GM12878 (cell line): ENCODE measurements at regions not wholly inside any gene's neighbourhood (a gene's known extent, or its start where the extent isn't known, plus 50 kb on each side); places are given as distances from the start of the nearest gene placed in this dataset.

ENCODE experiments used
- ATAC-seq: fragments of 200-7000 bp; cut with Tn5 transposase; 3 replicates; pipeline ENCODE4 v1.9.1; 2020; ENCODE audit warnings: mild to moderate bottlenecking, moderate library complexity
- BruUV-seq: library from RNA; stranded (reverse); fragments of 400-500 nt; replicated peaks from 2 replicates; lab custom pipeline; 2021; lab: Mats Ljungman, UMichigan
- CTCF ChIA-PET: fragments of 300-600 bp; sonication (Branson Sonifier 250); formaldehyde crosslinking; extraction: SDS; loops from one replicate; lab custom pipeline; 2021; ENCODE audit warnings: inconsistent platforms; lab: Yijun Ruan, JAX
- POLR2A ChIA-PET: fragments of 350-600 bp; formaldehyde crosslinking; extraction: SDS; loops from one replicate; lab custom pipeline; 2021; ENCODE audit warnings: inconsistent platforms; lab: Charles Lee
- RAD21 ChIA-PET: fragments of 300-600 bp; sonication (Branson Sonifier 250); formaldehyde crosslinking; loops from one replicate; lab custom pipeline; 2023; ENCODE audit warnings: antibody characterized with exemption; ENCODE audit not compliant: unreplicated experiment; lab: Charles Lee
- SMC1A ChIA-PET: fragments of 300-600 bp; sonication (Branson Sonifier 250); formaldehyde crosslinking; loops from one replicate; lab custom pipeline; 2023; ENCODE audit not compliant: unreplicated experiment, uncharacterized antibody; lab: Charles Lee
- DNase-seq: peaks from one replicate; pipeline ENCODE4 v3.0.0-alpha.2; 2011; ENCODE audit warnings: low read depth, low spot score
- FAIRE-seq: peaks from 3 replicates; lab custom pipeline; 2011; peaks lifted over from hg19 to GRCh38; lab: Jason Lieb, UNC
- H2AFZ ChIP-seq: 2 replicates; pipeline ENCODE4 v1.6.0; 2011; ENCODE audit warnings: low read depth, low read length, control low read depth; ENCODE audit not compliant: control insufficient read depth
- H3K27ac ChIP-seq: 2 replicates; pipeline ENCODE4 v1.5.1; 2011; ENCODE audit warnings: control low read depth; ENCODE audit not compliant: control insufficient read depth, insufficient read depth
- H3K27me3 ChIP-seq, 2 experiments: replicated peaks in 1 of 2; 2 replicates each; pipeline versions ENCODE4 v1.6.0 to v1.6.1; 2011; ENCODE audit warnings: low read length in 1 of 2; ENCODE audit not compliant: control insufficient read depth in 2 of 2, insufficient read depth in 2 of 2
- H3K36me3 ChIP-seq, 2 experiments: 2 replicates each; pipeline ENCODE4 v1.5.1; 2011; ENCODE audit warnings: low read length in 1 of 2; ENCODE audit not compliant: control insufficient read depth in 2 of 2, insufficient read depth in 2 of 2
- H3K4me1 ChIP-seq: 2 replicates; pipeline ENCODE4 v1.6.1; 2011; ENCODE audit warnings: mild to moderate bottlenecking, low read length, moderate library complexity, mixed read lengths; ENCODE audit not compliant: control insufficient read depth, insufficient read depth
- H3K4me2 ChIP-seq: 2 replicates; pipeline ENCODE4 v1.6.0; 2011; ENCODE audit warnings: control low read depth; ENCODE audit not compliant: control insufficient read depth, insufficient read depth
- H3K4me3 ChIP-seq: fragments of 200-600 bp; sonication (generic); 2 replicates; pipeline ENCODE4 v1.5.1; 2016
- H3K79me2 ChIP-seq: 2 replicates; pipeline ENCODE4 v1.6.0; 2011; ENCODE audit warnings: low read length; ENCODE audit not compliant: control insufficient read depth, insufficient read depth
- H3K9ac ChIP-seq: 2 replicates; pipeline ENCODE4 v1.8.0; 2011; ENCODE audit warnings: low read length, control low read depth, mixed read lengths; ENCODE audit not compliant: control insufficient read depth, insufficient read depth
- H3K9me3 ChIP-seq: replicated peaks from 3 replicates; pipeline ENCODE4 v1.5.1; 2011; ENCODE audit warnings: mild to moderate bottlenecking, low read length; ENCODE audit not compliant: control insufficient read depth, insufficient read depth
- H4K20me1 ChIP-seq: 2 replicates; pipeline ENCODE4 v1.6.0; 2011; ENCODE audit not compliant: control insufficient read depth, insufficient read depth
- BMI1 ChIP-seq: fragments of 450-650 bp; IDR thresholded peaks from 2 replicates; pipeline ENCODE4 v1.6.1; 2016; ENCODE audit warnings: mild to moderate bottlenecking, moderate library complexity, borderline replicate concordance
- FOS ChIP-seq: IDR thresholded peaks from 3 replicates; pipeline ENCODE4 v1.6.1; 2011; ENCODE audit warnings: borderline replicate concordance; ENCODE audit not compliant: insufficient read length; ENCODE audit errors: extremely low read depth
- HDAC2 ChIP-seq: fragments of 200-600 bp; sonication (generic); IDR thresholded peaks from 2 replicates; pipeline ENCODE4 v1.6.1; 2017
- JUNB ChIP-seq: IDR thresholded peaks from 2 replicates; pipeline ENCODE4 v1.6.1; 2016; ENCODE audit warnings: antibody characterized with exemption, mild to moderate bottlenecking
- MTA2 ChIP-seq: fragments of 450-650 bp; IDR thresholded peaks from 2 replicates; pipeline ENCODE4 v1.6.1; 2016; ENCODE audit warnings: low read depth, mild to moderate bottlenecking, moderate library complexity
- NR2F1 ChIP-seq: fragments of 450-650 bp; conservative IDR thresholded peaks from 2 replicates; pipeline ENCODE4 v1.6.1; 2017; ENCODE audit warnings: mild to moderate bottlenecking
- PRDM15 ChIP-seq: fragments of 450-650 bp; formaldehyde crosslinking; IDR thresholded peaks from 2 replicates; pipeline ENCODE4 v1.4.0; 2020; ENCODE audit warnings: mild to moderate bottlenecking, moderate library complexity
- RELA ChIP-seq: fragments of 450-650 bp; IDR thresholded peaks from 2 replicates; pipeline ENCODE4 v1.8.0; 2014; ENCODE audit warnings: borderline replicate concordance; ENCODE audit not compliant: partially characterized antibody
- SIN3A ChIP-seq: IDR thresholded peaks from 2 replicates; pipeline ENCODE4 v1.6.1; 2012; ENCODE audit warnings: low read depth, low read length, improper control_type of control experiment
- SMARCA5 ChIP-seq: fragments of 450-650 bp; IDR thresholded peaks from 2 replicates; pipeline ENCODE4 v1.6.1; 2017; ENCODE audit warnings: mild to moderate bottlenecking
- SUZ12 ChIP-seq: fragments of 200-600 bp; sonication (generic); IDR thresholded peaks from one replicate; pipeline ENCODE4 v1.6.1; 2018; ENCODE audit warnings: antibody characterized with exemption, mild to moderate bottlenecking; ENCODE audit not compliant: unreplicated experiment
- TAF1 ChIP-seq: IDR thresholded peaks from 2 replicates; pipeline ENCODE4 v1.6.1; 2011; ENCODE audit warnings: mild to moderate bottlenecking, low read depth, low read length, borderline replicate concordance
- YBX1 ChIP-seq: fragments of 450-650 bp; IDR thresholded peaks from 2 replicates; pipeline ENCODE4 v1.6.1; 2016; ENCODE audit warnings: antibody characterized with exemption
- ZBTB33 ChIP-seq: fragments of 450-650 bp; IDR thresholded peaks from 2 replicates; pipeline ENCODE4 v1.6.1; 2017; ENCODE audit warnings: mild to moderate bottlenecking
- ZNF24 ChIP-seq: fragments of 450-650 bp; IDR thresholded peaks from 2 replicates; pipeline ENCODE4 v1.6.1; 2017; ENCODE audit warnings: antibody characterized with exemption, mild to moderate bottlenecking
- WGBS: methylation state at CpG from one replicate; pipeline ENCODE4 v1.1.6; 2016; ENCODE audit warnings: low lambda C conversion rate; ENCODE audit not compliant: insufficient replicate concordance, insufficient coverage; ENCODE audit errors: missing lambda C conversion rate; 5-methylcytosine and 5-hydroxymethylcytosine counted together
- in situ Hi-C: fragments of 300-500 bp; cut with MboI; formaldehyde crosslinking; loops from 9 replicates; pipeline ENCODE4 v1.14.3; 2018; ENCODE audit warnings: mixed read lengths
- intact Hi-C: fragments of 100-400 bp; cut with micrococcal nuclease; formaldehyde crosslinking; loops from one replicate; pipeline ENCODE4 v1.14.2; 2022; ENCODE audit not compliant: unreplicated experiment

GRCh38 chr14:104349950-104350349 lies 211.6 kb downstream of the KIF26A start:
- H3K36me3 ChIP-seq, result no peaks in the 10 kb centered on the region
- no peak for DNase-seq
- H3K27me3 ChIP-seq, result no peaks in the 10 kb centered on the region; a peak in 2 of 4 replicates
- H3K4me2 ChIP-seq, result no peak overlapping the region
- no peak overlapping the region for H3K27ac ChIP-seq
- SMC1A ChIA-PET, result no interaction called here
- no peak for FAIRE-seq
- no peaks in the 10 kb centered on the region for H3K4me1 ChIP-seq
- CTCF ChIA-PET, result no interaction called here
- POLR2A ChIA-PET, result no interaction called here
- RAD21 ChIA-PET, result no interaction called here
- no peak for ATAC-seq
- no peaks in the 10 kb centered on the region for H3K79me2 ChIP-seq
- H2AFZ ChIP-seq, result no peak overlapping the region
- no peak overlapping the region for H3K4me3 ChIP-seq
- intact Hi-C loops, result no loop called here
- no peaks in the 10 kb centered on the region; the same call in 2 of the 3 replicates for H3K9me3 ChIP-seq
- no peaks in the 10 kb centered on the region for H4K20me1 ChIP-seq
- no TSS peak for BruUV-seq
- WGBS, result 33% methylated on average over 3 of the region's 3 CpGs
- no peak overlapping the region for H3K9ac ChIP-seq
- in situ Hi-C loops, result no loop called here
- no peak for TF ChIP-seq RELA
- TF ChIP-seq NR2F1, result no peak
- no peak for TF ChIP-seq FOS
- TF ChIP-seq MTA2, result no peak
- no peak for TF ChIP-seq ZBTB33
- TF ChIP-seq JUNB, result no peak
- no peak for TF ChIP-seq SMARCA5
- no peak for TF ChIP-seq SUZ12
- no peak for TF ChIP-seq PRDM15 (CRISPR knock-in tag)
- no peak for TF ChIP-seq TAF1
- TF ChIP-seq YBX1, result no peak
- TF ChIP-seq HDAC2, result no peak
- TF ChIP-seq SIN3A, result no peak
- TF ChIP-seq ZNF24, result no peak
- no peak for TF ChIP-seq BMI1
